ENCODE measurements at regions not wholly inside any gene's neighbourhood (a gene's known extent, or its start where the extent isn't known, plus 50 kb on each side); places are given as distances from the start of the nearest gene placed in this dataset.

DNA sequence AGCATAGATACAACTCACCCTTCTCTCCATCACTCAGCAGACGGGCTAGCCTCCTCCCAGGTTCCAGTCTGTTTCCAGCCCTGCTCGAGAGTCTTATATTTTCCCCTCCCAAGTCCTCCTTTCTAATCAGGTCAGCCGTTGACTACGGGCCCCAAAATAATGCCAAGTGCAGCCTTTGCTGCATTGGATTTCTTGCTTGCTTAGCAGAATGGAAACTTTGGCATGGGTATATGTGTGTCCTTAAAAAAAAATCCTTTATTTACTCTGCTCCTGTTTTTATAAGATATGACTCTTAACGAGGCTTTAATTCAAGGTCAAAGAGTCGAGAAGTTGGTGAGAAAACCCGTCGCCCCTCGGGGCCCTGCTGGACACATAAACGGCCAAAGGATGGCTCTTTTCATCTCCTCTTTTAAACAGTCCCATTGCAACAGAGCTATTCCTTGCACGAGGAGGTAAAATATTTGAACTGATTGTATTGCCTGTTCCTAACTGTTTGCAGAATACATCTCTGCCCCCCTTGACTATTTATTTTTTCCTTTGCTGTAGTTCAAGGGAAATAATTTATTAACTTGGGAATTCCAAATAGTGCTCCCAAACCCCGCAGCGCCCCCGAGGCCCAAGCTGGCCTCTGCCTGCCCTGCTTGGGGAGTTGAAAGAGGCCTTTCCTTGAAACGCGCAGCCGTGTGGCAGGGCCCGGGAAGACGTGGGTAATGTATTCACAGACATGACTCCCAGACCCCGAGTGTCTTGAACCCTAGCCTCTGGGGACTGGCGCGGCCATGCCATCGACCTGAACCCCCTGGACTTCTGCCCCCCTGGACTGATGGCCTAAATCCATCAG is 156.5 kb upstream of the MYL2 start:
- TF ChIP-seq OSR1 (CRISPR knock-in tag; IDR thresholded peaks at IDR 0.05): no peak
- no peak for TF ChIP-seq PATZ1 (CRISPR knock-in tag; IDR thresholded peaks at IDR 0.05; ENCODE audit: borderline replicate concordance)
- TF ChIP-seq GLIS3 (CRISPR knock-in tag; IDR thresholded peaks at IDR 0.05): no peak
